Suprapubic skin (tissue), 3 donors: ENCODE measurements at regions not wholly inside any gene's neighbourhood (a gene's known extent, or its start where the extent isn't known, plus 50 kb on each side); places are given as distances from the start of the nearest gene placed in this dataset.

Experiments used
- POLR2A ChIP-seq, 2 donors: fragments of 450-650 bp; IDR thresholded peaks; one replicate each; pipeline ENCODE4 v1.6.1; 2017; ENCODE audit warnings: antibody characterized with exemption in 2 of 2, mild to moderate bottlenecking in 2 of 2, moderate library complexity in 2 of 2
- TF ChIP-seq, protein P1 (sequence below), 2 donors: fragments of 200-600 bp in 1 of 2; fragments of 450-650 bp in 1 of 2; sonication (generic) in 1 of 2; IDR thresholded peaks; one replicate each; pipeline ENCODE4 v1.5.1; 2016 to 2019; ENCODE audit warnings: antibody characterized with exemption in 2 of 2, mild to moderate bottlenecking in 1 of 2, moderate library complexity in 1 of 2

DNA sequence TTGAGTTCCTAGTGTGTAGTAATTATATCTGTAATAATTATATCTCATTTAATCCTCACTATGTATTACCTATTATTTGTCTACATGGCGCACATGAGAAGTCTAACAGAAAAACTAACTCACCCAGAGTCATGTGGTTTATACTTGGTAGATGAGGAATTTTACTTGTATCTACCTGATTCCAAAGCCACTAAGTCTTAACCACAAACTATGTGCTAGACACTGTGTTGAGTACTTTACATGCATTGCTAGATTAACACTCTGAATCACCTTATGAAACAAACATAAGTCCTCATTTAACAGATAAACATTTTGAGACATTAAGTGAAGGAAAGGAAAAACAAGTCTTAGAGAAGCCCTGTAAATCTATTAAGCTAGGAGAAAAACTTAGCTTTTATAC, 404.8 kb downstream of the TLR4 start:
- no peak for TF ChIP-seq POLR2A (IDR thresholded peaks at IDR 0.05)
- TF ChIP-seq, protein P1, sequence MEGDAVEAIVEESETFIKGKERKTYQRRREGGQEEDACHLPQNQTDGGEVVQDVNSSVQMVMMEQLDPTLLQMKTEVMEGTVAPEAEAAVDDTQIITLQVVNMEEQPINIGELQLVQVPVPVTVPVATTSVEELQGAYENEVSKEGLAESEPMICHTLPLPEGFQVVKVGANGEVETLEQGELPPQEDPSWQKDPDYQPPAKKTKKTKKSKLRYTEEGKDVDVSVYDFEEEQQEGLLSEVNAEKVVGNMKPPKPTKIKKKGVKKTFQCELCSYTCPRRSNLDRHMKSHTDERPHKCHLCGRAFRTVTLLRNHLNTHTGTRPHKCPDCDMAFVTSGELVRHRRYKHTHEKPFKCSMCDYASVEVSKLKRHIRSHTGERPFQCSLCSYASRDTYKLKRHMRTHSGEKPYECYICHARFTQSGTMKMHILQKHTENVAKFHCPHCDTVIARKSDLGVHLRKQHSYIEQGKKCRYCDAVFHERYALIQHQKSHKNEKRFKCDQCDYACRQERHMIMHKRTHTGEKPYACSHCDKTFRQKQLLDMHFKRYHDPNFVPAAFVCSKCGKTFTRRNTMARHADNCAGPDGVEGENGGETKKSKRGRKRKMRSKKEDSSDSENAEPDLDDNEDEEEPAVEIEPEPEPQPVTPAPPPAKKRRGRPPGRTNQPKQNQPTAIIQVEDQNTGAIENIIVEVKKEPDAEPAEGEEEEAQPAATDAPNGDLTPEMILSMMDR (IDR thresholded peaks at IDR 0.05), result no peak
